Esophagus squamous epithelium (tissue), 4 donors: ENCODE measurements at regions not wholly inside any gene's neighbourhood (a gene's known extent, or its start where the extent isn't known, plus 50 kb on each side); places are given as distances from the start of the nearest gene placed in this dataset.

Source experiments
- CTCF ChIP-seq, 6 experiments: fragments of 450-650 bp in 4 of 6; fragments of 200-600 bp in 2 of 6; sonication (generic) in 2 of 6; IDR thresholded peaks; one replicate each; pipeline ENCODE4 v1.5.1; 2016 to 2019; ENCODE audit warnings: antibody characterized with exemption in 6 of 6, mild to moderate bottlenecking in 4 of 6, moderate library complexity in 4 of 6
- POLR2A ChIP-seq, 4 donors: fragments of 450-650 bp; IDR thresholded peaks; one replicate each; pipeline ENCODE4 v1.6.1; 2017; ENCODE audit warnings: antibody characterized with exemption in 4 of 4, mild to moderate bottlenecking in 4 of 4, moderate library complexity in 3 of 4

DNA sequence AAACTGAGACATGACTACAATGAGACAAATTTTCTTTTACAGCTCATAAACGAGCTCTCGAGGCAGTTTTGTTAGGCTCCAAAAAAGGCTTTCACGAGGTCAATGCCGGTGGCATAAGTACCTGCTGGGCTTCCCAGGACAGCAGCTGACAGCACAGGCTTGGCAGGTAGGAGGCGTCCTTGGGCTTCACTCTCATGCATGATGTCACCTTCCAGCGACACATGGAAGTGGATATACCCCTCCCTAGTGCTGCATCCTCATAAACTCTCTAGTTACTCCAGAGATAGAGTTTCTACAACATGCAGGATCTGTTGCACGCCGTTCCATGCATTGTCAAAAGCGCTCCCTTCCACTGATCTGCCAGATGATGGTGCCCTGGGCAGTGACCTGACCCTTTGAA, 112.5 kb upstream of the PAXBP1 start:
- TF ChIP-seq CTCF (IDR thresholded peaks at IDR 0.05), result no peak
- no peak for TF ChIP-seq POLR2A (IDR thresholded peaks at IDR 0.05)
